Loucy (cell line): ENCODE measurements at regions not wholly inside any gene's neighbourhood (a gene's known extent, or its start where the extent isn't known, plus 50 kb on each side); places are given as distances from the start of the nearest gene placed in this dataset.

Source experiments
- H2AFZ ChIP-seq: fragments of 200-600 bp; sonication (generic); 2 replicates; pipeline ENCODE4 v1.6.0; 2016; ENCODE audit warnings: antibody characterized with exemption, mild to moderate bottlenecking, low read length, moderate library complexity
- H3F3A ChIP-seq: fragments of 200-600 bp; 2 replicates; pipeline ENCODE4 v1.6.0; 2016; ENCODE audit warnings: antibody characterized with exemption, low read depth, mild to moderate bottlenecking
- H3K27me3 ChIP-seq: fragments of 200-600 bp; sonication (generic); 2 replicates; pipeline ENCODE4 v1.6.1; 2014; ENCODE audit warnings: low read length, mild to moderate bottlenecking; ENCODE audit not compliant: insufficient read depth, poor library complexity, severe bottlenecking
- H3K36me3 ChIP-seq: fragments of 200-600 bp; sonication (generic); 2 replicates; pipeline ENCODE4 v1.6.1; 2016; ENCODE audit warnings: low read length; ENCODE audit not compliant: insufficient read depth
- H3K4me1 ChIP-seq: fragments of 200-600 bp; sonication (generic); 2 replicates; pipeline ENCODE4 v1.5.1; 2014; ENCODE audit warnings: low read length, mild to moderate bottlenecking; ENCODE audit not compliant: insufficient read depth, poor library complexity, severe bottlenecking
- H3K4me2 ChIP-seq: fragments of 200-600 bp; sonication (generic); 2 replicates; pipeline ENCODE4 v1.6.0; 2014; ENCODE audit warnings: antibody characterized with exemption, low read length, low read depth, mild to moderate bottlenecking; ENCODE audit not compliant: poor library complexity, severe bottlenecking
- H3K4me3 ChIP-seq: fragments of 200-600 bp; sonication (generic); 2 replicates; pipeline ENCODE4 v1.5.1; 2014; ENCODE audit warnings: low read length, mild to moderate bottlenecking, mixed read lengths; ENCODE audit not compliant: poor library complexity, severe bottlenecking
- H3K79me2 ChIP-seq: fragments of 200-600 bp; sonication (generic); 2 replicates; pipeline ENCODE4 v1.6.1; 2014; ENCODE audit warnings: low read length; ENCODE audit not compliant: insufficient read depth
- H3K9ac ChIP-seq: fragments of 200-600 bp; sonication (generic); 2 replicates; pipeline ENCODE4 v1.6.0; 2014; ENCODE audit warnings: mild to moderate bottlenecking, low read depth, low read length, moderate library complexity; ENCODE audit not compliant: poor library complexity, severe bottlenecking
- H3K9me2 ChIP-seq: fragments of 200-600 bp; sonication (generic); replicated peaks from 2 replicates; pipeline ENCODE4 v1.6.1; 2016; ENCODE audit warnings: low read depth, low read length, mixed read lengths
- H3K9me3 ChIP-seq: fragments of 200-600 bp; sonication (generic); 2 replicates; pipeline ENCODE4 v1.6.1; 2014; ENCODE audit warnings: mild to moderate bottlenecking, antibody characterized with exemption, low read length, low read depth; ENCODE audit not compliant: insufficient read depth
- H4K20me1 ChIP-seq: fragments of 200-600 bp; sonication (generic); 2 replicates; pipeline ENCODE4 v1.6.0; 2014; ENCODE audit warnings: antibody characterized with exemption, low read length, mild to moderate bottlenecking; ENCODE audit not compliant: insufficient read depth, poor library complexity, severe bottlenecking
- EZH2phosphoT487 ChIP-seq: fragments of 200-600 bp; IDR thresholded peaks from 2 replicates; pipeline ENCODE4 v1.6.1; 2018; ENCODE audit warnings: antibody characterized with exemption, mild to moderate bottlenecking, moderate library complexity, borderline replicate concordance
- TF ChIP-seq, protein P1 (sequence below): fragments of 200-600 bp; sonication (generic); conservative IDR thresholded peaks from 2 replicates; pipeline ENCODE4 v1.5.1; 2014; ENCODE audit warnings: mild to moderate bottlenecking, antibody characterized with exemption, low read length

- Histone ChIP-seq H2AFZ (no peak overlapping the region), H3K4me2 (no peak overlapping the region), H3K4me1 (no peaks in the 10 kb centered on the region), H3K4me3 (no peak overlapping the region), H3K9ac (no peak overlapping the region), H3K27me3 (no peaks in the 10 kb centered on the region), H3F3A (no peaks in the 10 kb centered on the region), H3K9me3 (no peaks in the 10 kb centered on the region), H3K9me2 (no peaks in the 10 kb centered on the region), H4K20me1 (no peaks in the 10 kb centered on the region), H3K36me3 (no peaks in the 10 kb centered on the region), H3K79me2 (no peaks in the 10 kb centered on the region)
- TF ChIP-seq, protein P1, sequence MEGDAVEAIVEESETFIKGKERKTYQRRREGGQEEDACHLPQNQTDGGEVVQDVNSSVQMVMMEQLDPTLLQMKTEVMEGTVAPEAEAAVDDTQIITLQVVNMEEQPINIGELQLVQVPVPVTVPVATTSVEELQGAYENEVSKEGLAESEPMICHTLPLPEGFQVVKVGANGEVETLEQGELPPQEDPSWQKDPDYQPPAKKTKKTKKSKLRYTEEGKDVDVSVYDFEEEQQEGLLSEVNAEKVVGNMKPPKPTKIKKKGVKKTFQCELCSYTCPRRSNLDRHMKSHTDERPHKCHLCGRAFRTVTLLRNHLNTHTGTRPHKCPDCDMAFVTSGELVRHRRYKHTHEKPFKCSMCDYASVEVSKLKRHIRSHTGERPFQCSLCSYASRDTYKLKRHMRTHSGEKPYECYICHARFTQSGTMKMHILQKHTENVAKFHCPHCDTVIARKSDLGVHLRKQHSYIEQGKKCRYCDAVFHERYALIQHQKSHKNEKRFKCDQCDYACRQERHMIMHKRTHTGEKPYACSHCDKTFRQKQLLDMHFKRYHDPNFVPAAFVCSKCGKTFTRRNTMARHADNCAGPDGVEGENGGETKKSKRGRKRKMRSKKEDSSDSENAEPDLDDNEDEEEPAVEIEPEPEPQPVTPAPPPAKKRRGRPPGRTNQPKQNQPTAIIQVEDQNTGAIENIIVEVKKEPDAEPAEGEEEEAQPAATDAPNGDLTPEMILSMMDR = no peak
- TF ChIP-seq EZH2phosphoT487 = no peak
These were observed 235.9 kb upstream of the TRPM3 start for GRCh38 chr9:71357346-71357745.

DNA sequence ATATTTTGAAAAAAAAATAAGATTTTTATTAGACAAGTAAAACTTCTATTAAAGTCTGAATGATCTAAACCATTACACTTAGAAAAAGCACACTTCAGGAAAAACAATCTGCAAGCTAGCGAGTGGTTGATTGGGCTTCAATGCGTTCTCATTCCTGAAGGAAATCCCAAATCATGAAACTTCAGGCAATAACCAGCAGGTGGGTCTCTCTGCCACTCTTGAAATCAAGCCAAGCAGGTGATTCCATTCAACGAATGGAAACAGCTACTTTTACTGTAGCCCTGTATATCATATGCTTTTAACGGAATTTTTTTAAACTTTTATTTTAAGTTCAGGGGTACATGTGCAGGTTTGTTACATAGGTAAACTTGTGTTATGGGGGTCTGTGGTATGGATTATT is 234.5 kb upstream of the TRPM3 start:
- Histone ChIP-seq H4K20me1 (no peaks in the 10 kb centered on the region), H3K4me2 (no peak overlapping the region), H3K36me3 (no peaks in the 10 kb centered on the region), H3F3A (no peaks in the 10 kb centered on the region), H3K27me3 (no peaks in the 10 kb centered on the region), H3K4me1 (no peaks in the 10 kb centered on the region), H2AFZ (no peak overlapping the region), H3K9ac (no peak overlapping the region), H3K79me2 (no peaks in the 10 kb centered on the region), H3K4me3 (no peak overlapping the region), H3K9me3 (no peaks in the 10 kb centered on the region), H3K9me2 (no peaks in the 10 kb centered on the region)
- TF ChIP-seq EZH2phosphoT487 = no peak

DNA sequence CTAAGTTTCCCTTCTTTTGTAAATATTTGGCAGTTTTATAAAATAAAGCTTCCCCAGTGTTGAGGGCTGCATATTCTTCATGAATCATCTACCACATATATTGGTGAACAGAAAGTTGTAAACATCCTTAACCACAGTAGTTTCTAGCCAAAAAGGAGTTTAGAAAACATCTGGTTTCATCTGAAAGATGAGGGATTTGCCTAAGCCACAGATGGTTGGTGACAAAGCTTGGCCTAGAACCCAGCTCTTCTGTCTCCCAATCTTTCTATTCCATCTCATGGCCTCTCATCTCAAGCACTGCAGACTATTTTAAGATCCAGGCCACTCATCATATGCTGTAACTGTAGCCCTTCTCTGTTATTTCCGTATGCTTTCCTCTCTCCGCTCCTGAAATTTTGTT is 232.3 kb upstream of the TRPM3 start:
- Histone ChIP-seq H3K9me2 (no peaks in the 10 kb centered on the region), H3K27me3 (no peaks in the 10 kb centered on the region), H2AFZ (no peak overlapping the region), H3K9me3 (no peaks in the 10 kb centered on the region), H3K9ac (no peak overlapping the region), H3K4me1 (no peaks in the 10 kb centered on the region), H3K36me3 (no peaks in the 10 kb centered on the region), H3F3A (no peaks in the 10 kb centered on the region), H3K79me2 (no peaks in the 10 kb centered on the region), H3K4me3 (no peak overlapping the region), H3K4me2 (no peak overlapping the region), H4K20me1 (no peaks in the 10 kb centered on the region)
- TF ChIP-seq, protein P1 = no peak
- no peak for TF ChIP-seq EZH2phosphoT487

DNA sequence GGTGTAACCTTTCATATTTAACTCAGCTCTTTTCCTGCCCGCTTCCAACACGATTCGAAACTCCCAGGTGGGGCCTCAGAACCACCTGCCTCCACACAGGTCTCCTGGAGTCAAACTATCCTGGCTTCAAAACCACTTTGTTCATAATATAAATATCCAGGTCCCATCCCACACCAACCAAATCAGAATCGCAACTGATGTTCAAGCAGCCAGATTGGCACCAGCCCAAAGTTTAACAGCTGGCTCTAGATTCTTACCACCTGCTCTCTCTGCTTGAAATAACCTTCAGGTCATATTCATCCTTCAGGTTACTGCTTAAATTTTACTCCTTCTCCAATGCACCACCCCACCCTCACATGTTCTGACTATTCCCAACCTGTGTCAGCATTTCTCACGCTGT is 231.4 kb upstream of the TRPM3 start:
- H3K79me2 ChIP-seq = no peaks in the 10 kb centered on the region
- no peak for TF ChIP-seq EZH2phosphoT487
- TF ChIP-seq, protein P1 = no peak
- H3K9me3 ChIP-seq = no peaks in the 10 kb centered on the region
- H3K9me2 ChIP-seq = no peaks in the 10 kb centered on the region
- no peaks in the 10 kb centered on the region for H3K4me1 ChIP-seq
- H4K20me1 ChIP-seq = no peaks in the 10 kb centered on the region
- H3F3A ChIP-seq = no peaks in the 10 kb centered on the region
- no peak overlapping the region for H3K4me3 ChIP-seq
- H2AFZ ChIP-seq = no peak overlapping the region
- H3K36me3 ChIP-seq = no peaks in the 10 kb centered on the region
- H3K27me3 ChIP-seq = no peaks in the 10 kb centered on the region
- H3K9ac ChIP-seq = no peak overlapping the region
- H3K4me2 ChIP-seq = no peak overlapping the region
